Prostate gland (tissue), 2 donors: ENCODE measurements at regions not wholly inside any gene's neighbourhood (a gene's known extent, or its start where the extent isn't known, plus 50 kb on each side); places are given as distances from the start of the nearest gene placed in this dataset.

Source experiments
- DNase-seq: peaks from one replicate; pipeline ENCODE4 v3.0.0-alpha.2; 2019; ENCODE audit warnings: low spot score
- H3K27ac ChIP-seq, 2 donors: fragments of 200-600 bp; sonication (generic); 2 replicates each; pipeline ENCODE4 v1.5.1; 2017 to 2019
- H3K27me3 ChIP-seq: fragments of 200-600 bp; sonication (generic); replicated peaks from 2 replicates; pipeline ENCODE4 v1.5.1; 2019; ENCODE audit not compliant: insufficient read depth
- H3K36me3 ChIP-seq, 2 donors: fragments of 200-600 bp; sonication (generic); 1 replicate in 1 of 2; 2 replicates in 1 of 2; pipeline versions ENCODE4 v1.5.1 to v1.8.1; 2017 to 2019
- H3K4me1 ChIP-seq: fragments of 200-600 bp; sonication (generic); replicated peaks from 2 replicates; pipeline ENCODE4 v1.5.1; 2019
- H3K4me3 ChIP-seq, 2 donors: fragments of 200-600 bp; sonication (generic); 2 replicates each; pipeline ENCODE4 v1.5.1; 2017 to 2019
- H3K9me3 ChIP-seq: fragments of 200-600 bp; sonication (generic); 2 replicates; pipeline ENCODE4 v1.5.1; 2017
- POLR2A ChIP-seq: fragments of 450-650 bp; IDR thresholded peaks from one replicate; pipeline ENCODE4 v1.6.1; 2016; ENCODE audit warnings: antibody characterized with exemption, mild to moderate bottlenecking
- POLR2AphosphoS5 ChIP-seq: sonication (generic); formaldehyde crosslinking; IDR thresholded peaks from one replicate; pipeline ENCODE4 v1.6.1; 2017; ENCODE audit warnings: antibody characterized with exemption
- WGBS: methylation state at CpG from one replicate; pipeline ENCODE4 v1.1.5; 2018; 5-methylcytosine and 5-hydroxymethylcytosine counted together
- intact Hi-C: fragments of 100-400 bp; cut with DNase I; formaldehyde crosslinking; loops from one replicate; pipeline ENCODE4 v1.14.2; 2022
- TF ChIP-seq, protein P1 (sequence below), 4 experiments: fragments of 200-600 bp in 2 of 4; fragments of 450-650 bp in 2 of 4; sonication (generic) in 2 of 4; IDR thresholded peaks; 1 replicate in 3 of 4; 2 replicates in 1 of 4; pipeline ENCODE4 v1.5.1; 2016 to 2019; ENCODE audit warnings: antibody characterized with exemption in 4 of 4, mild to moderate bottlenecking in 2 of 4, moderate library complexity in 2 of 4

GRCh38 chr1:221517961-221518360, 223.9 kb downstream of the DUSP10 start:
- 85% methylated on average over 1 of the region's 1 CpG for whole genome bisulfite sequencing
- no peaks in the 10 kb centered on the region for H3K27me3 ChIP-seq
- H3K4me3 ChIP-seq: no peak overlapping the region
- TF ChIP-seq, protein P1, sequence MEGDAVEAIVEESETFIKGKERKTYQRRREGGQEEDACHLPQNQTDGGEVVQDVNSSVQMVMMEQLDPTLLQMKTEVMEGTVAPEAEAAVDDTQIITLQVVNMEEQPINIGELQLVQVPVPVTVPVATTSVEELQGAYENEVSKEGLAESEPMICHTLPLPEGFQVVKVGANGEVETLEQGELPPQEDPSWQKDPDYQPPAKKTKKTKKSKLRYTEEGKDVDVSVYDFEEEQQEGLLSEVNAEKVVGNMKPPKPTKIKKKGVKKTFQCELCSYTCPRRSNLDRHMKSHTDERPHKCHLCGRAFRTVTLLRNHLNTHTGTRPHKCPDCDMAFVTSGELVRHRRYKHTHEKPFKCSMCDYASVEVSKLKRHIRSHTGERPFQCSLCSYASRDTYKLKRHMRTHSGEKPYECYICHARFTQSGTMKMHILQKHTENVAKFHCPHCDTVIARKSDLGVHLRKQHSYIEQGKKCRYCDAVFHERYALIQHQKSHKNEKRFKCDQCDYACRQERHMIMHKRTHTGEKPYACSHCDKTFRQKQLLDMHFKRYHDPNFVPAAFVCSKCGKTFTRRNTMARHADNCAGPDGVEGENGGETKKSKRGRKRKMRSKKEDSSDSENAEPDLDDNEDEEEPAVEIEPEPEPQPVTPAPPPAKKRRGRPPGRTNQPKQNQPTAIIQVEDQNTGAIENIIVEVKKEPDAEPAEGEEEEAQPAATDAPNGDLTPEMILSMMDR (IDR thresholded peaks at IDR 0.05): no peak
- TF ChIP-seq POLR2AphosphoS5: no peak
- TF ChIP-seq POLR2A: no peak
- DNase-seq: no peak
- H3K27ac ChIP-seq: no peak overlapping the region
- no peaks in the 10 kb centered on the region for H3K9me3 ChIP-seq
- no peaks in the 10 kb centered on the region for H3K36me3 ChIP-seq
- no peaks in the 10 kb centered on the region for H3K4me1 ChIP-seq
- intact Hi-C loops: no loop called here

GRCh38 chr1:221520250-221520649, 221.6 kb downstream of the DUSP10 start:
- 93% methylated on average over 1 of the region's 1 CpG for WGBS
- no peak for TF ChIP-seq POLR2AphosphoS5
- TF ChIP-seq, protein P1 (IDR thresholded peaks at IDR 0.05): no peak
- no peak for TF ChIP-seq POLR2A
- H3K27ac ChIP-seq: no peak overlapping the region

GRCh38 chr1:221521686-221522085, 220.2 kb downstream of the DUSP10 start:
- no peaks in the 10 kb centered on the region for H3K36me3 ChIP-seq
- intact Hi-C loops: no loop called here
- no peak overlapping the region for H3K4me3 ChIP-seq
- 91% methylated on average over 3 of the region's 3 CpGs for WGBS
- no peak overlapping the region for H3K27ac ChIP-seq
- no peak for DNase-seq
- no peaks in the 10 kb centered on the region for H3K27me3 ChIP-seq
- H3K9me3 ChIP-seq: no peaks in the 10 kb centered on the region
- TF ChIP-seq, protein P1 (IDR thresholded peaks at IDR 0.05): no peak
- TF ChIP-seq POLR2A (no peak), POLR2AphosphoS5 (no peak)
- no peaks in the 10 kb centered on the region for H3K4me1 ChIP-seq

More at GRCh38 chr1:221520250-221520649, 221.6 kb downstream of the DUSP10 start:
- no peaks in the 10 kb centered on the region for H3K9me3 ChIP-seq
- no peaks in the 10 kb centered on the region for H3K27me3 ChIP-seq
- H3K4me1 ChIP-seq: no peaks in the 10 kb centered on the region
- no peak for DNase-seq
- no peaks in the 10 kb centered on the region for H3K36me3 ChIP-seq
- intact Hi-C loops: no loop called here
- no peak overlapping the region for H3K4me3 ChIP-seq

GRCh38 chr1:221522529-221522940, 219.4 kb downstream of the DUSP10 start:
- intact Hi-C loops: no loop called here
- TF ChIP-seq POLR2AphosphoS5 (no peak), POLR2A (no peak)
- TF ChIP-seq, protein P1 (IDR thresholded peaks at IDR 0.05): no peak
- no peaks in the 10 kb centered on the region for H3K9me3 ChIP-seq
- DNase-seq: no peak
- H3K36me3 ChIP-seq: no peaks in the 10 kb centered on the region
- H3K27me3 ChIP-seq: no peaks in the 10 kb centered on the region
- H3K4me1 ChIP-seq: no peaks in the 10 kb centered on the region
- 84% methylated on average over 2 of the region's 2 CpGs for WGBS
- H3K4me3 ChIP-seq: no peak overlapping the region
- H3K27ac ChIP-seq: no peak overlapping the region

- Histone ChIP-seq H3K4me3 (no peak overlapping the region), H3K9me3 (no peaks in the 10 kb centered on the region), H3K4me1 (no peaks in the 10 kb centered on the region), H3K27ac (no peak overlapping the region), H3K27me3 (no peaks in the 10 kb centered on the region), H3K36me3 (no peaks in the 10 kb centered on the region)
- intact Hi-C loops: no loop called here
- TF ChIP-seq, protein P1 (IDR thresholded peaks at IDR 0.05): no peak
- TF ChIP-seq POLR2A: no peak
- TF ChIP-seq POLR2AphosphoS5: no peak
- DNase-seq: no peak
- 52% methylated on average over 2 of the region's 2 CpGs for WGBS
Observed at GRCh38 chr1:221525749-221526148, 216.1 kb downstream of the DUSP10 start.
